WTC11 (cell line): ENCODE measurements at regions not wholly inside any gene's neighbourhood (a gene's known extent, or its start where the extent isn't known, plus 50 kb on each side); places are given as distances from the start of the nearest gene placed in this dataset.

Source experiments
- ATAC-seq: fragments of 200-7000 bp; cut with Tn5 transposase; 2 replicates; pipeline ENCODE4 v1.10.0; 2021; ENCODE audit warnings: mild to moderate bottlenecking, moderate library complexity
- CTCF ChIA-PET: fragments of 300-600 bp; sonication (Branson Sonifier 250); formaldehyde crosslinking; loops from one replicate; lab custom pipeline; 2021; ENCODE audit warnings: antibody characterized with exemption; lab: Charles Lee
- POLR2A ChIA-PET: fragments of 350-600 bp; sonication (Branson Sonifier 250); formaldehyde crosslinking; loops from one replicate; lab custom pipeline; 2021; ENCODE audit warnings: antibody characterized with exemption; lab: Charles Lee
- DNase-seq: peaks from one replicate; pipeline ENCODE4 v3.0.0; 2021; ENCODE audit warnings: low spot score
- H3K27ac Mint-ChIP-seq: 2 replicates; pipeline ENCODE4 v1.8.0; 2021; ENCODE audit warnings: mixed read lengths
- H3K27me3 Mint-ChIP-seq: 2 replicates; pipeline ENCODE4 v1.8.0; 2021; ENCODE audit warnings: low read depth, mild to moderate bottlenecking, moderate library complexity, mixed read lengths
- H3K36me3 Mint-ChIP-seq: 2 replicates; pipeline ENCODE4 v1.8.0; 2021; ENCODE audit warnings: mixed read lengths
- H3K4me1 Mint-ChIP-seq: 2 replicates; pipeline ENCODE4 v1.8.0; 2022; ENCODE audit warnings: mixed read lengths
- H3K4me3 Mint-ChIP-seq: 2 replicates; pipeline ENCODE4 v1.8.0; 2021; ENCODE audit warnings: mild to moderate bottlenecking, moderate library complexity, mixed read lengths
- H3K9me3 Mint-ChIP-seq: 2 replicates; pipeline ENCODE4 v1.8.0; 2021; ENCODE audit warnings: mixed read lengths
- CREM ChIP-seq: sonication (generic); formaldehyde crosslinking; IDR thresholded peaks from 2 replicates; pipeline ENCODE4 v1.8.1; 2022; ENCODE audit warnings: mild to moderate bottlenecking, missing genetic modification reagents, moderate library complexity
- E2F1 ChIP-seq: sonication (generic); formaldehyde crosslinking; IDR thresholded peaks from 2 replicates; pipeline ENCODE4 v1.8.0; 2022; ENCODE audit warnings: mild to moderate bottlenecking, missing genetic modification reagents
- EMX1 ChIP-seq: fragments of 250-450 bp; sonication (Bioruptor Pico); IDR thresholded peaks from 2 replicates; pipeline ENCODE4 v1.8.0; 2021; ENCODE audit warnings: mild to moderate bottlenecking
- GTF2I ChIP-seq: fragments of 250-450 bp; sonication (Bioruptor Pico); conservative IDR thresholded peaks from 2 replicates; pipeline ENCODE4 v1.4.0; 2021; ENCODE audit warnings: mild to moderate bottlenecking
- JAZF1 ChIP-seq: fragments of 250-450 bp; sonication (Bioruptor Pico); IDR thresholded peaks from 2 replicates; pipeline ENCODE4 v1.9.0; 2021; ENCODE audit warnings: moderate library complexity, mild to moderate bottlenecking, inconsistent platforms
- MAX ChIP-seq: sonication (generic); formaldehyde crosslinking; IDR thresholded peaks from 2 replicates; pipeline ENCODE4 v1.8.0; 2022; ENCODE audit warnings: mild to moderate bottlenecking, missing genetic modification reagents
- MYBL2 ChIP-seq: sonication (generic); formaldehyde crosslinking; IDR thresholded peaks from 2 replicates; pipeline ENCODE4 v1.8.1; 2023; ENCODE audit warnings: mild to moderate bottlenecking, moderate library complexity, missing genetic modification reagents
- NFATC4 ChIP-seq: fragments of 250-450 bp; sonication (Bioruptor Pico); IDR thresholded peaks from 2 replicates; pipeline ENCODE4 v1.9.0; 2021; ENCODE audit warnings: mild to moderate bottlenecking
- NR2C2 ChIP-seq: sonication (generic); formaldehyde crosslinking; IDR thresholded peaks from 2 replicates; pipeline ENCODE4 v1.8.0; 2022; ENCODE audit warnings: mild to moderate bottlenecking, missing genetic modification reagents
- SMAD4 ChIP-seq: sonication (generic); formaldehyde crosslinking; IDR thresholded peaks from 2 replicates; pipeline ENCODE4 v1.8.0; 2022; ENCODE audit warnings: mild to moderate bottlenecking, missing genetic modification reagents
- TCF7 ChIP-seq: sonication (generic); formaldehyde crosslinking; IDR thresholded peaks from 2 replicates; pipeline ENCODE4 v1.8.0; 2022; ENCODE audit warnings: mild to moderate bottlenecking, low read depth, missing genetic modification reagents, moderate library complexity
- TEAD4 ChIP-seq: sonication (generic); formaldehyde crosslinking; IDR thresholded peaks from 2 replicates; pipeline ENCODE4 v1.8.0; 2022; ENCODE audit warnings: mild to moderate bottlenecking, missing genetic modification reagents
- ZNF121 ChIP-seq: sonication (generic); formaldehyde crosslinking; IDR thresholded peaks from 2 replicates; pipeline ENCODE4 v1.8.0; 2023; ENCODE audit warnings: missing genetic modification reagents
- ZNF219 ChIP-seq: sonication (generic); formaldehyde crosslinking; IDR thresholded peaks from 2 replicates; pipeline ENCODE4 v1.8.0; 2023; ENCODE audit warnings: missing genetic modification reagents, mild to moderate bottlenecking, borderline replicate concordance
- ZNF263 ChIP-seq: sonication (generic); formaldehyde crosslinking; IDR thresholded peaks from 2 replicates; pipeline ENCODE4 v1.8.1; 2022; ENCODE audit warnings: low read depth, mild to moderate bottlenecking, moderate library complexity, missing genetic modification reagents
- ZNF396 ChIP-seq: fragments of 250-450 bp; sonication (Bioruptor Pico); IDR thresholded peaks from 2 replicates; pipeline ENCODE4 v1.8.0; 2021; ENCODE audit warnings: mild to moderate bottlenecking, moderate library complexity, borderline replicate concordance
- TF ChIP-seq, protein P1 (sequence below): sonication (generic); formaldehyde crosslinking; IDR thresholded peaks from 2 replicates; pipeline ENCODE4 v1.8.1; 2023; ENCODE audit warnings: mild to moderate bottlenecking, missing genetic modification reagents
- TF ChIP-seq, protein P2 (sequence below): sonication (generic); formaldehyde crosslinking; IDR thresholded peaks from 2 replicates; pipeline ENCODE4 v1.8.0; 2023; ENCODE audit warnings: missing genetic modification reagents, mild to moderate bottlenecking, borderline replicate concordance
- TF ChIP-seq, protein P3 (sequence below): fragments of 250-450 bp; sonication (Bioruptor Pico); IDR thresholded peaks from 2 replicates; pipeline ENCODE4 v1.9.0; 2021; ENCODE audit warnings: moderate library complexity, mild to moderate bottlenecking, inconsistent platforms, borderline replicate concordance
- TF ChIP-seq, protein P4 (sequence below): sonication (generic); formaldehyde crosslinking; IDR thresholded peaks from 2 replicates; pipeline ENCODE4 v1.8.0; 2023; ENCODE audit warnings: mild to moderate bottlenecking, missing genetic modification reagents
- TF ChIP-seq, protein P5 (sequence below): sonication (generic); formaldehyde crosslinking; IDR thresholded peaks from 2 replicates; pipeline ENCODE4 v1.8.1; 2022; ENCODE audit warnings: low read depth, mild to moderate bottlenecking, moderate library complexity, missing genetic modification reagents, borderline replicate concordance

DNA sequence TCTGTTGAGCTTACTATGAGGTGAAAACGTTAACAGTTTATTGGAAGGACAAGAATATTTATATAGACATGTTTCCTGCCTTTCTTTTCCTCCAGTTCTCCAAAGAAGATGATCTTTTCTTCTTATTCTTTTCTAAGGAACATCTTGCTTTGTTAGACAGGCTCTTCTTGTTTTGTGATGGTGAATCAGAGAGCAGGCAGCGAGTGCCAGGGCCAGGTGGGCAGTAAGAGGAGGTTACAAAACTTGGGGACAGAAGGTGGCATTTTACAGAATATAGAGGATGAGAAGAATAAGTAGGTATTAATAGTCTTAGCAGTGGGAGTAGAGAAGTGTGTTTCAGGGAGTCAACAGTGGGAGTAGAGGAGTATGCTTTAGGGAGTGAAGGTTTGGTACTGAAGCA is 223.6 kb downstream of the ARL4A start (continued):
- TF ChIP-seq ZNF263 = no peak
- TF ChIP-seq, protein P1, sequence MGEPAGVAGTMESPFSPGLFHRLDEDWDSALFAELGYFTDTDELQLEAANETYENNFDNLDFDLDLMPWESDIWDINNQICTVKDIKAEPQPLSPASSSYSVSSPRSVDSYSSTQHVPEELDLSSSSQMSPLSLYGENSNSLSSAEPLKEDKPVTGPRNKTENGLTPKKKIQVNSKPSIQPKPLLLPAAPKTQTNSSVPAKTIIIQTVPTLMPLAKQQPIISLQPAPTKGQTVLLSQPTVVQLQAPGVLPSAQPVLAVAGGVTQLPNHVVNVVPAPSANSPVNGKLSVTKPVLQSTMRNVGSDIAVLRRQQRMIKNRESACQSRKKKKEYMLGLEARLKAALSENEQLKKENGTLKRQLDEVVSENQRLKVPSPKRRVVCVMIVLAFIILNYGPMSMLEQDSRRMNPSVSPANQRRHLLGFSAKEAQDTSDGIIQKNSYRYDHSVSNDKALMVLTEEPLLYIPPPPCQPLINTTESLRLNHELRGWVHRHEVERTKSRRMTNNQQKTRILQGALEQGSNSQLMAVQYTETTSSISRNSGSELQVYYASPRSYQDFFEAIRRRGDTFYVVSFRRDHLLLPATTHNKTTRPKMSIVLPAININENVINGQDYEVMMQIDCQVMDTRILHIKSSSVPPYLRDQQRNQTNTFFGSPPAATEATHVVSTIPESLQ (CRISPR knock-in tag) = no peak
- TF ChIP-seq ZNF219 = no peak
- TF ChIP-seq JAZF1 (CRISPR knock-in tag) = no peak
- TF ChIP-seq CREM (CRISPR knock-in tag) = no peak

GRCh38 chr7:12913002-12913401 is 225.6 kb downstream of the ARL4A start:
- no peak for TF ChIP-seq NFATC4 (CRISPR knock-in tag)
- no peak for TF ChIP-seq MAX (CRISPR knock-in tag)
- TF ChIP-seq E2F1 = no peak
- DNase-seq (no peak), ATAC-seq (no peak)
- peaks cover 3% of the 10 kb centered on the region; the same call in 1 of the 2 replicates for H3K4me1 Mint-ChIP-seq
- no peak overlapping the region for H3K27ac Mint-ChIP-seq
- no peaks in the 10 kb centered on the region for H3K27me3 Mint-ChIP-seq
- POLR2A ChIA-PET = interaction anchor here (0.6 kb wide), 1 partner anchor 9 kb away, joined by 3 read pairs; no protein-coding TSS in a partner anchor
- H3K9me3 Mint-ChIP-seq = peaks cover 16% of the 10 kb centered on the region
- CTCF ChIA-PET = no interaction called here
- H3K36me3 Mint-ChIP-seq = no peaks in the 10 kb centered on the region
- H3K4me3 Mint-ChIP-seq = no peak overlapping the region

- CTCF ChIA-PET = no interaction called here
- POLR2A ChIA-PET = no interaction called here
- no peak overlapping the region for H3K4me3 Mint-ChIP-seq
- H3K36me3 Mint-ChIP-seq = no peaks in the 10 kb centered on the region
- ATAC-seq (no peak), DNase-seq (no peak)
- TF ChIP-seq EMX1 (CRISPR knock-in tag) (no peak), NR2C2 (CRISPR knock-in tag) (no peak), TEAD4 (CRISPR knock-in tag) (no peak), NFATC4 (CRISPR knock-in tag) (no peak), ZNF396 (no peak), GTF2I (no peak), ZNF219 (no peak), MYBL2 (no peak), TCF7 (no peak), ZNF121 (CRISPR knock-in tag) (no peak), SMAD4 (CRISPR knock-in tag) (no peak)
- TF ChIP-seq, protein P2, sequence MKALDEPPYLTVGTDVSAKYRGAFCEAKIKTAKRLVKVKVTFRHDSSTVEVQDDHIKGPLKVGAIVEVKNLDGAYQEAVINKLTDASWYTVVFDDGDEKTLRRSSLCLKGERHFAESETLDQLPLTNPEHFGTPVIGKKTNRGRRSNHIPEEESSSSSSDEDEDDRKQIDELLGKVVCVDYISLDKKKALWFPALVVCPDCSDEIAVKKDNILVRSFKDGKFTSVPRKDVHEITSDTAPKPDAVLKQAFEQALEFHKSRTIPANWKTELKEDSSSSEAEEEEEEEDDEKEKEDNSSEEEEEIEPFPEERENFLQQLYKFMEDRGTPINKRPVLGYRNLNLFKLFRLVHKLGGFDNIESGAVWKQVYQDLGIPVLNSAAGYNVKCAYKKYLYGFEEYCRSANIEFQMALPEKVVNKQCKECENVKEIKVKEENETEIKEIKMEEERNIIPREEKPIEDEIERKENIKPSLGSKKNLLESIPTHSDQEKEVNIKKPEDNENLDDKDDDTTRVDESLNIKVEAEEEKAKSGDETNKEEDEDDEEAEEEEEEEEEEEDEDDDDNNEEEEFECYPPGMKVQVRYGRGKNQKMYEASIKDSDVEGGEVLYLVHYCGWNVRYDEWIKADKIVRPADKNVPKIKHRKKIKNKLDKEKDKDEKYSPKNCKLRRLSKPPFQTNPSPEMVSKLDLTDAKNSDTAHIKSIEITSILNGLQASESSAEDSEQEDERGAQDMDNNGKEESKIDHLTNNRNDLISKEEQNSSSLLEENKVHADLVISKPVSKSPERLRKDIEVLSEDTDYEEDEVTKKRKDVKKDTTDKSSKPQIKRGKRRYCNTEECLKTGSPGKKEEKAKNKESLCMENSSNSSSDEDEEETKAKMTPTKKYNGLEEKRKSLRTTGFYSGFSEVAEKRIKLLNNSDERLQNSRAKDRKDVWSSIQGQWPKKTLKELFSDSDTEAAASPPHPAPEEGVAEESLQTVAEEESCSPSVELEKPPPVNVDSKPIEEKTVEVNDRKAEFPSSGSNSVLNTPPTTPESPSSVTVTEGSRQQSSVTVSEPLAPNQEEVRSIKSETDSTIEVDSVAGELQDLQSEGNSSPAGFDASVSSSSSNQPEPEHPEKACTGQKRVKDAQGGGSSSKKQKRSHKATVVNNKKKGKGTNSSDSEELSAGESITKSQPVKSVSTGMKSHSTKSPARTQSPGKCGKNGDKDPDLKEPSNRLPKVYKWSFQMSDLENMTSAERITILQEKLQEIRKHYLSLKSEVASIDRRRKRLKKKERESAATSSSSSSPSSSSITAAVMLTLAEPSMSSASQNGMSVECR (CRISPR knock-in tag) = no peak
- TF ChIP-seq, protein P3, sequence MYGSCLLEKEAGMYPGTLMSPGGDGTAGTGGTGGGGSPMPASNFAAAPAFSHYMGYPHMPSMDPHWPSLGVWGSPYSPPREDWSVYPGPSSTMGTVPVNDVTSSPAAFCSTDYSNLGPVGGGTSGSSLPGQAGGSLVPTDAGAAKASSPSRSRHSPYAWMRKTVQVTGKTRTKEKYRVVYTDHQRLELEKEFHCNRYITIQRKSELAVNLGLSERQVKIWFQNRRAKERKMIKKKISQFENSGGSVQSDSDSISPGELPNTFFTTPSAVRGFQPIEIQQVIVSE (CRISPR knock-in tag) = no peak
- TF ChIP-seq, protein P4, sequence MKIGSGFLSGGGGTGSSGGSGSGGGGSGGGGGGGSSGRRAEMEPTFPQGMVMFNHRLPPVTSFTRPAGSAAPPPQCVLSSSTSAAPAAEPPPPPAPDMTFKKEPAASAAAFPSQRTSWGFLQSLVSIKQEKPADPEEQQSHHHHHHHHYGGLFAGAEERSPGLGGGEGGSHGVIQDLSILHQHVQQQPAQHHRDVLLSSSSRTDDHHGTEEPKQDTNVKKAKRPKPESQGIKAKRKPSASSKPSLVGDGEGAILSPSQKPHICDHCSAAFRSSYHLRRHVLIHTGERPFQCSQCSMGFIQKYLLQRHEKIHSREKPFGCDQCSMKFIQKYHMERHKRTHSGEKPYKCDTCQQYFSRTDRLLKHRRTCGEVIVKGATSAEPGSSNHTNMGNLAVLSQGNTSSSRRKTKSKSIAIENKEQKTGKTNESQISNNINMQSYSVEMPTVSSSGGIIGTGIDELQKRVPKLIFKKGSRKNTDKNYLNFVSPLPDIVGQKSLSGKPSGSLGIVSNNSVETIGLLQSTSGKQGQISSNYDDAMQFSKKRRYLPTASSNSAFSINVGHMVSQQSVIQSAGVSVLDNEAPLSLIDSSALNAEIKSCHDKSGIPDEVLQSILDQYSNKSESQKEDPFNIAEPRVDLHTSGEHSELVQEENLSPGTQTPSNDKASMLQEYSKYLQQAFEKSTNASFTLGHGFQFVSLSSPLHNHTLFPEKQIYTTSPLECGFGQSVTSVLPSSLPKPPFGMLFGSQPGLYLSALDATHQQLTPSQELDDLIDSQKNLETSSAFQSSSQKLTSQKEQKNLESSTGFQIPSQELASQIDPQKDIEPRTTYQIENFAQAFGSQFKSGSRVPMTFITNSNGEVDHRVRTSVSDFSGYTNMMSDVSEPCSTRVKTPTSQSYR (CRISPR knock-in tag) = no peak
- TF ChIP-seq, protein P5, sequence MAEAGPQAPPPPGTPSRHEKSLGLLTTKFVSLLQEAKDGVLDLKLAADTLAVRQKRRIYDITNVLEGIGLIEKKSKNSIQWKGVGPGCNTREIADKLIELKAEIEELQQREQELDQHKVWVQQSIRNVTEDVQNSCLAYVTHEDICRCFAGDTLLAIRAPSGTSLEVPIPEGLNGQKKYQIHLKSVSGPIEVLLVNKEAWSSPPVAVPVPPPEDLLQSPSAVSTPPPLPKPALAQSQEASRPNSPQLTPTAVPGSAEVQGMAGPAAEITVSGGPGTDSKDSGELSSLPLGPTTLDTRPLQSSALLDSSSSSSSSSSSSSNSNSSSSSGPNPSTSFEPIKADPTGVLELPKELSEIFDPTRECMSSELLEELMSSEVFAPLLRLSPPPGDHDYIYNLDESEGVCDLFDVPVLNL (CRISPR knock-in tag) = no peak
- H3K9me3 Mint-ChIP-seq = peaks cover 18% of the 10 kb centered on the region
- no peaks in the 10 kb centered on the region for H3K27me3 Mint-ChIP-seq
- no peaks in the 10 kb centered on the region for H3K4me1 Mint-ChIP-seq
- no peak overlapping the region for H3K27ac Mint-ChIP-seq
Observed at GRCh38 chr7:12917801-12918200, 230.4 kb downstream of the ARL4A start.
